GM23248 (cell line): ENCODE measurements at regions not wholly inside any gene's neighbourhood (a gene's known extent, or its start where the extent isn't known, plus 50 kb on each side); places are given as distances from the start of the nearest gene placed in this dataset.
"Not testable (repeated sequence)": the region's sequence is repeated elsewhere in the genome, so short reads cannot be mapped to it uniquely, and the experiment has no call there.

Source experiments
- DNase-seq: peaks from one replicate; pipeline ENCODE4 v3.0.0-alpha.2; 2015
- H2AFZ ChIP-seq: fragments of 200-600 bp; sonication (generic); 2 replicates; pipeline ENCODE4 v1.6.1; 2016; ENCODE audit warnings: antibody characterized with exemption
- H3F3A ChIP-seq: fragments of 200-600 bp; sonication (generic); 2 replicates; pipeline ENCODE4 v1.6.1; 2016; ENCODE audit warnings: mild to moderate bottlenecking, antibody characterized with exemption, mixed run types; ENCODE audit not compliant: insufficient read depth
- H3K27ac ChIP-seq: fragments of 200-600 bp; sonication (generic); 2 replicates; pipeline ENCODE4 v1.5.1; 2016; ENCODE audit warnings: mild to moderate bottlenecking
- H3K27me3 ChIP-seq: fragments of 200-600 bp; sonication (generic); replicated peaks from 2 replicates; pipeline ENCODE4 v1.6.1; 2016; ENCODE audit warnings: mild to moderate bottlenecking; ENCODE audit not compliant: insufficient read depth
- H3K36me3 ChIP-seq: fragments of 200-600 bp; sonication (generic); 2 replicates; pipeline ENCODE4 v1.6.1; 2016; ENCODE audit warnings: low read depth, mild to moderate bottlenecking
- H3K4me1 ChIP-seq: fragments of 200-600 bp; sonication (generic); 2 replicates; pipeline ENCODE4 v1.6.1; 2016; ENCODE audit warnings: mild to moderate bottlenecking; ENCODE audit not compliant: insufficient read depth
- H3K4me2 ChIP-seq: fragments of 200-600 bp; sonication (generic); one replicate; pipeline ENCODE4 v1.6.1; 2016; ENCODE audit warnings: mild to moderate bottlenecking; ENCODE audit not compliant: unreplicated experiment
- H3K4me3 ChIP-seq: fragments of 200-600 bp; sonication (generic); 2 replicates; pipeline ENCODE4 v1.5.1; 2016; ENCODE audit warnings: mild to moderate bottlenecking
- H3K79me2 ChIP-seq: fragments of 200-600 bp; sonication (generic); 2 replicates; pipeline ENCODE4 v1.6.1; 2016; ENCODE audit warnings: mild to moderate bottlenecking; ENCODE audit not compliant: insufficient read depth
- H3K9ac ChIP-seq: fragments of 200-600 bp; sonication (generic); 2 replicates; pipeline ENCODE4 v1.6.1; 2016; ENCODE audit warnings: mild to moderate bottlenecking
- H3K9me2 ChIP-seq: fragments of 200-600 bp; sonication (generic); 2 replicates; pipeline ENCODE4 v1.6.1; 2016; ENCODE audit warnings: mixed run types, mild to moderate bottlenecking, moderate library complexity; ENCODE audit not compliant: insufficient read depth
- H3K9me3 ChIP-seq: fragments of 200-600 bp; sonication (generic); one replicate; pipeline ENCODE4 v1.6.1; 2017; ENCODE audit warnings: low read depth
- H4K20me1 ChIP-seq: fragments of 200-600 bp; sonication (generic); 2 replicates; pipeline ENCODE4 v1.6.0; 2016; ENCODE audit not compliant: insufficient read depth
- EZH2 ChIP-seq: fragments of 200-600 bp; sonication (generic); IDR thresholded peaks from 2 replicates; pipeline ENCODE4 v1.6.1; 2018; ENCODE audit warnings: antibody characterized with exemption, mild to moderate bottlenecking; ENCODE audit not compliant: insufficient read depth, poor library complexity, severe bottlenecking
- EZH2phosphoT487 ChIP-seq: fragments of 200-600 bp; sonication (generic); IDR thresholded peaks from 2 replicates; pipeline ENCODE4 v1.6.1; 2018; ENCODE audit warnings: antibody characterized with exemption, moderate library complexity, mild to moderate bottlenecking, low read depth; ENCODE audit not compliant: insufficient read depth
- WGBS, 2 experiments: methylation state at CpG; one replicate each; pipeline ENCODE4 v1.1.6; 2015 to 2017; ENCODE audit warnings: low lambda C conversion rate in 2 of 2, low coverage in 1 of 2; ENCODE audit errors: missing lambda C conversion rate in 2 of 2; 5-methylcytosine and 5-hydroxymethylcytosine counted together
- in situ Hi-C: fragments of 300-500 bp; cut with MboI; formaldehyde crosslinking; loops from 2 replicates; pipeline ENCODE4 v1.15.0; 2020

- Histone ChIP-seq H3K27ac (no peak overlapping the region), H3K79me2 (no peaks in the 10 kb centered on the region), H3K9ac (no peak overlapping the region), H3K9me2 (no peaks in the 10 kb centered on the region), H3K9me3 (peaks cover 15% of the 10 kb centered on the region), H3K4me3 (no peak overlapping the region), H3F3A (no peaks in the 10 kb centered on the region), H4K20me1 (no peaks in the 10 kb centered on the region), H2AFZ (no peak overlapping the region), H3K27me3 (no peaks in the 10 kb centered on the region), H3K4me2 (no peak overlapping the region), H3K4me1 (peaks cover 9% of the 10 kb centered on the region), H3K36me3 (peaks cover 5% of the 10 kb centered on the region; the same call in 1 of the 2 replicates)
- TF ChIP-seq EZH2 (no peak), EZH2phosphoT487 (no peak)
- in situ Hi-C loops, result no loop called here
- DNase-seq, result no peak
These were observed 120.7 kb downstream of the PCSK1 start for GRCh38 chr5:96312383-96312782.

GRCh38 chr5:96307047-96307446, 126.0 kb downstream of the PCSK1 start:
- H3K27ac ChIP-seq, H3K36me3 ChIP-seq, H3F3A ChIP-seq, H4K20me1 ChIP-seq, H3K4me1 ChIP-seq, H3K4me3 ChIP-seq, H3K27me3 ChIP-seq, H3K9ac ChIP-seq, H2AFZ ChIP-seq, in situ Hi-C loops, H3K4me2 ChIP-seq, H3K79me2 ChIP-seq, H3K9me2 ChIP-seq, DNase-seq: not testable (repeated sequence)
- peaks cover 15% of the 10 kb centered on the region for H3K9me3 ChIP-seq

- WGBS, 2 experiments, result 91 to 94% methylated on average over 4 of the region's 4 CpGs
- in situ Hi-C loops, result no loop called here
These were observed 130.8 kb downstream of the PCSK1 start for GRCh38 chr5:96302174-96302738.

GRCh38 chr5:96300976-96301375, 132.1 kb downstream of the PCSK1 start:
- TF ChIP-seq EZH2phosphoT487 (no peak), EZH2 (no peak)
- H3F3A ChIP-seq, result peaks cover 33% of the 10 kb centered on the region
- no peaks in the 10 kb centered on the region for H3K9me2 ChIP-seq
- H3K79me2 ChIP-seq, result no peaks in the 10 kb centered on the region
- H3K4me3 ChIP-seq, result no peak overlapping the region
- H3K4me2 ChIP-seq, result no peak overlapping the region
- in situ Hi-C loops, result no loop called here
- H2AFZ ChIP-seq, result no peak overlapping the region
- H3K36me3 ChIP-seq, result no peaks in the 10 kb centered on the region
- no peak overlapping the region for H3K27ac ChIP-seq
- DNase-seq, result no peak
- H3K9me3 ChIP-seq, result no peaks in the 10 kb centered on the region
- no peaks in the 10 kb centered on the region for H3K27me3 ChIP-seq
- H3K9ac ChIP-seq, result no peak overlapping the region
- H4K20me1 ChIP-seq, result no peaks in the 10 kb centered on the region
- H3K4me1 ChIP-seq, result peaks cover 28% of the 10 kb centered on the region

More at GRCh38 chr5:96302174-96302738, 130.8 kb downstream of the PCSK1 start:
- DNase-seq, result no peak
- H3K4me2 ChIP-seq, result no peak overlapping the region
- no peaks in the 10 kb centered on the region for H3K27me3 ChIP-seq
- H3K27ac ChIP-seq, result no peak overlapping the region
- no peaks in the 10 kb centered on the region for H3K79me2 ChIP-seq
- H2AFZ ChIP-seq, result no peak overlapping the region
- H3K36me3 ChIP-seq, result no peaks in the 10 kb centered on the region
- TF ChIP-seq EZH2phosphoT487 (no peak), EZH2 (no peak)
- H3K9me3 ChIP-seq, result no peaks in the 10 kb centered on the region
- H3K9me2 ChIP-seq, result no peaks in the 10 kb centered on the region
- H3F3A ChIP-seq, result peaks cover 22% of the 10 kb centered on the region
- no peaks in the 10 kb centered on the region for H4K20me1 ChIP-seq
- no peak overlapping the region for H3K9ac ChIP-seq
- H3K4me3 ChIP-seq, result no peak overlapping the region
- peaks cover 15% of the 10 kb centered on the region for H3K4me1 ChIP-seq

- H3K79me2 ChIP-seq, result no peaks in the 10 kb centered on the region
- H3K9ac ChIP-seq, result peak overlapping the region; percentile 75
- peak overlapping the region; percentile 21; the same call in 1 of the 2 replicates for H3K4me3 ChIP-seq
- no peaks in the 10 kb centered on the region for H3K36me3 ChIP-seq
- H2AFZ ChIP-seq, result peak overlapping the region; percentile 41
- no peak for TF ChIP-seq EZH2phosphoT487
- H3K4me1 ChIP-seq, result peaks cover 55% of the 10 kb centered on the region
- no peaks in the 10 kb centered on the region for H3K9me2 ChIP-seq
- H3K4me2 ChIP-seq, result peak overlapping the region; percentile 67
- in situ Hi-C loops, result no loop called here
- H3K9me3 ChIP-seq, result no peaks in the 10 kb centered on the region
- H3F3A ChIP-seq, result peaks cover 50% of the 10 kb centered on the region
- H4K20me1 ChIP-seq, result no peaks in the 10 kb centered on the region
- no peaks in the 10 kb centered on the region for H3K27me3 ChIP-seq
- H3K27ac ChIP-seq, result peak overlapping the region; percentile 96
- WGBS, 2 experiments, result 10 to 14% methylated on average over 3 of the region's 3 CpGs
- DNase-seq, result peak; percentile 95
These were observed 135.2 kb downstream of the PCSK1 start for GRCh38 chr5:96297867-96298266.
